ENCODE measurements at regions not wholly inside any gene's neighbourhood (a gene's known extent, or its start where the extent isn't known, plus 50 kb on each side); places are given as distances from the start of the nearest gene placed in this dataset.

- H3K4me1 ChIP-seq (ENCODE audit: insufficient read depth, low read length, poor library complexity, severe bottlenecking) = no peaks in the 10 kb centered on the region
- TF ChIP-seq EZH2phosphoT487 (IDR thresholded peaks at IDR 0.05; ENCODE audit: borderline replicate concordance) = no peak
- no peak for TF ChIP-seq CTCF (conservative IDR thresholded peaks at IDR 0.05; ENCODE audit: low read length)
- no peaks in the 10 kb centered on the region for H3F3A ChIP-seq (ENCODE audit: low read depth)
- no peak overlapping the region for H3K9ac ChIP-seq (ENCODE audit: low read depth, low read length, poor library complexity, severe bottlenecking)
- H2AFZ ChIP-seq (ENCODE audit: low read length) = no peak overlapping the region
- H4K20me1 ChIP-seq (ENCODE audit: insufficient read depth, low read length, poor library complexity, severe bottlenecking) = no peaks in the 10 kb centered on the region
- H3K4me3 ChIP-seq (ENCODE audit: low read length, poor library complexity, severe bottlenecking) = no peak overlapping the region
- no peaks in the 10 kb centered on the region for H3K79me2 ChIP-seq (ENCODE audit: insufficient read depth, low read length)
- H3K4me2 ChIP-seq (ENCODE audit: low read depth, low read length, poor library complexity, severe bottlenecking) = no peak overlapping the region
- H3K27me3 ChIP-seq (ENCODE audit: insufficient read depth, low read length, poor library complexity, severe bottlenecking) = no peaks in the 10 kb centered on the region
- no peaks in the 10 kb centered on the region for H3K9me2 ChIP-seq (replicated peaks; ENCODE audit: low read depth, low read length)
- H3K36me3 ChIP-seq (ENCODE audit: insufficient read depth, low read length) = no peaks in the 10 kb centered on the region
- H3K9me3 ChIP-seq (ENCODE audit: insufficient read depth, low read depth, low read length) = 0 out of 2 replicates have a peak, but pooled peaks cover 6% of the 10 kb centered on the region
Observed at GRCh38 chr5:1735320-1735970, 64.2 kb downstream of the MRPL36 start.

- Histone ChIP-seq H4K20me1 (ENCODE audit: insufficient read depth, low read length, poor library complexity, severe bottlenecking) (no peaks in the 10 kb centered on the region), H3K9ac (ENCODE audit: low read depth, low read length, poor library complexity, severe bottlenecking) (no peak overlapping the region), H3K79me2 (ENCODE audit: insufficient read depth, low read length) (no peaks in the 10 kb centered on the region), H3F3A (ENCODE audit: low read depth) (no peaks in the 10 kb centered on the region), H3K4me2 (ENCODE audit: low read depth, low read length, poor library complexity, severe bottlenecking) (no peak overlapping the region), H3K9me3 (ENCODE audit: insufficient read depth, low read depth, low read length) (0 out of 2 replicates have a peak, but pooled peaks cover 3% of the 10 kb centered on the region), H3K27me3 (ENCODE audit: insufficient read depth, low read length, poor library complexity, severe bottlenecking) (no peaks in the 10 kb centered on the region), H3K4me1 (ENCODE audit: insufficient read depth, low read length, poor library complexity, severe bottlenecking) (no peaks in the 10 kb centered on the region), H3K4me3 (ENCODE audit: low read length, poor library complexity, severe bottlenecking) (no peak overlapping the region), H3K9me2 (replicated peaks; ENCODE audit: low read depth, low read length) (no peaks in the 10 kb centered on the region), H2AFZ (ENCODE audit: low read length) (no peak overlapping the region), H3K36me3 (ENCODE audit: insufficient read depth, low read length) (no peaks in the 10 kb centered on the region)
- TF ChIP-seq EZH2phosphoT487 (IDR thresholded peaks at IDR 0.05; ENCODE audit: borderline replicate concordance) (no peak), CTCF (conservative IDR thresholded peaks at IDR 0.05; ENCODE audit: low read length) (no peak)
Observed at GRCh38 chr5:1734908-1735289, 64.7 kb downstream of the MRPL36 start.

GRCh38 chr5:1734271-1734907 lies 65.2 kb downstream of the MRPL36 start:
- TF ChIP-seq EZH2phosphoT487 (IDR thresholded peaks at IDR 0.05; ENCODE audit: borderline replicate concordance) = no peak
- no peak for TF ChIP-seq CTCF (conservative IDR thresholded peaks at IDR 0.05; ENCODE audit: low read length)
- Histone ChIP-seq H3K4me1 (ENCODE audit: insufficient read depth, low read length, poor library complexity, severe bottlenecking) (no peaks in the 10 kb centered on the region), H3K9me2 (replicated peaks; ENCODE audit: low read depth, low read length) (no peaks in the 10 kb centered on the region), H3K27me3 (ENCODE audit: insufficient read depth, low read length, poor library complexity, severe bottlenecking) (no peaks in the 10 kb centered on the region), H3F3A (ENCODE audit: low read depth) (no peaks in the 10 kb centered on the region), H3K36me3 (ENCODE audit: insufficient read depth, low read length) (no peaks in the 10 kb centered on the region), H3K4me2 (ENCODE audit: low read depth, low read length, poor library complexity, severe bottlenecking) (no peak overlapping the region), H4K20me1 (ENCODE audit: insufficient read depth, low read length, poor library complexity, severe bottlenecking) (no peaks in the 10 kb centered on the region), H3K9me3 (ENCODE audit: insufficient read depth, low read depth, low read length) (no peaks in the 10 kb centered on the region), H3K9ac (ENCODE audit: low read depth, low read length, poor library complexity, severe bottlenecking) (no peak overlapping the region), H2AFZ (ENCODE audit: low read length) (no peak overlapping the region), H3K4me3 (ENCODE audit: low read length, poor library complexity, severe bottlenecking) (no peak overlapping the region), H3K79me2 (ENCODE audit: insufficient read depth, low read length) (no peaks in the 10 kb centered on the region)
